ENCODE measurements at regions not wholly inside any gene's neighbourhood (a gene's known extent, or its start where the extent isn't known, plus 50 kb on each side); places are given as distances from the start of the nearest gene placed in this dataset.
"Not testable (repeated sequence)": the region's sequence is repeated elsewhere in the genome, so short reads cannot be mapped to it uniquely, and the experiment has no call there.

- DNase-seq (ENCODE audit: low spot score) = no peak
- Mint-ChIP-seq H3K4me3 (no peak overlapping the region), H3K9me3 (peaks cover 3% of the 10 kb centered on the region), H3K27ac (no peak overlapping the region), H3K36me3 (ENCODE audit: low read depth) (no peaks in the 10 kb centered on the region), H3K4me1 (ENCODE audit: low read depth) (no peaks in the 10 kb centered on the region), H3K27me3 (ENCODE audit: low read depth) (no peaks in the 10 kb centered on the region)
Measured at GRCh38 chr1:60502506-60502905, 428.9 kb upstream of the C1orf87 start.

- not testable (repeated sequence) for H3K27ac Mint-ChIP-seq; H3K9me3 Mint-ChIP-seq; H3K4me1 Mint-ChIP-seq (ENCODE audit: low read depth); DNase-seq (ENCODE audit: low spot score); H3K4me3 Mint-ChIP-seq; H3K27me3 Mint-ChIP-seq (ENCODE audit: low read depth); H3K36me3 Mint-ChIP-seq (ENCODE audit: low read depth)
Measured at GRCh38 chr1:60489916-60490480, 416.4 kb upstream of the C1orf87 start.

GRCh38 chr1:60488847-60489246 lies 415.3 kb upstream of the C1orf87 start:
- Mint-ChIP-seq H3K9me3 (peaks cover 9% of the 10 kb centered on the region), H3K4me1 (ENCODE audit: low read depth) (no peaks in the 10 kb centered on the region), H3K4me3 (no peak overlapping the region), H3K27me3 (ENCODE audit: low read depth) (no peaks in the 10 kb centered on the region), H3K36me3 (ENCODE audit: low read depth) (no peaks in the 10 kb centered on the region), H3K27ac (no peak overlapping the region)
- DNase-seq (ENCODE audit: low spot score) = no peak

GRCh38 chr1:60487565-60488345 lies 414.2 kb upstream of the C1orf87 start:
- no peak overlapping the region for H3K27ac Mint-ChIP-seq
- no peaks in the 10 kb centered on the region for H3K4me1 Mint-ChIP-seq (ENCODE audit: low read depth)
- H3K27me3 Mint-ChIP-seq (ENCODE audit: low read depth) = no peaks in the 10 kb centered on the region
- H3K9me3 Mint-ChIP-seq = peaks cover 9% of the 10 kb centered on the region
- no peaks in the 10 kb centered on the region for H3K36me3 Mint-ChIP-seq (ENCODE audit: low read depth)
- no peak overlapping the region for H3K4me3 Mint-ChIP-seq
- no peak for DNase-seq (ENCODE audit: low spot score)

GRCh38 chr1:60483509-60483908 lies 409.9 kb upstream of the C1orf87 start:
- Mint-ChIP-seq H3K4me1 (ENCODE audit: low read depth) (no peaks in the 10 kb centered on the region), H3K27ac (no peak overlapping the region), H3K27me3 (ENCODE audit: low read depth) (no peaks in the 10 kb centered on the region), H3K4me3 (no peak overlapping the region), H3K9me3 (peaks cover 10% of the 10 kb centered on the region), H3K36me3 (ENCODE audit: low read depth) (no peaks in the 10 kb centered on the region)
- no peak for DNase-seq (ENCODE audit: low spot score)

GRCh38 chr1:60470246-60470645 lies 396.7 kb upstream of the C1orf87 start:
- Mint-ChIP-seq H3K9me3 (peaks cover 3% of the 10 kb centered on the region), H3K27me3 (ENCODE audit: low read depth) (no peaks in the 10 kb centered on the region), H3K4me1 (ENCODE audit: low read depth) (no peaks in the 10 kb centered on the region), H3K36me3 (ENCODE audit: low read depth) (no peaks in the 10 kb centered on the region), H3K4me3 (no peak overlapping the region), H3K27ac (no peak overlapping the region)
- no peak for DNase-seq (ENCODE audit: low spot score)

- Mint-ChIP-seq H3K4me3 (no peak overlapping the region), H3K27me3 (ENCODE audit: low read depth) (no peaks in the 10 kb centered on the region), H3K9me3 (peaks cover 8% of the 10 kb centered on the region), H3K27ac (no peak overlapping the region), H3K4me1 (ENCODE audit: low read depth) (no peaks in the 10 kb centered on the region), H3K36me3 (ENCODE audit: low read depth) (no peaks in the 10 kb centered on the region)
- DNase-seq (ENCODE audit: low spot score) = no peak
Measured at GRCh38 chr1:60463786-60464185, 390.2 kb upstream of the C1orf87 start.

- no peak overlapping the region for H3K4me3 Mint-ChIP-seq
- DNase-seq (ENCODE audit: low spot score) = no peak
- H3K9me3 Mint-ChIP-seq = peaks cover 8% of the 10 kb centered on the region
- H3K27me3 Mint-ChIP-seq (ENCODE audit: low read depth) = no peaks in the 10 kb centered on the region
- no peaks in the 10 kb centered on the region for H3K4me1 Mint-ChIP-seq (ENCODE audit: low read depth)
- H3K27ac Mint-ChIP-seq = no peak overlapping the region
- H3K36me3 Mint-ChIP-seq (ENCODE audit: low read depth) = no peaks in the 10 kb centered on the region
Measured at GRCh38 chr1:60463146-60463545, 389.6 kb upstream of the C1orf87 start.

GRCh38 chr1:60461925-60462595 lies 388.5 kb upstream of the C1orf87 start:
- Mint-ChIP-seq H3K4me1 (ENCODE audit: low read depth) (no peaks in the 10 kb centered on the region), H3K27ac (no peak overlapping the region), H3K4me3 (no peak overlapping the region), H3K36me3 (ENCODE audit: low read depth) (no peaks in the 10 kb centered on the region), H3K27me3 (ENCODE audit: low read depth) (no peaks in the 10 kb centered on the region), H3K9me3 (peaks cover 6% of the 10 kb centered on the region)
- DNase-seq (ENCODE audit: low spot score) = no peak

GRCh38 chr1:60458111-60458510 lies 384.5 kb upstream of the C1orf87 start:
- H3K27ac Mint-ChIP-seq = no peak overlapping the region
- DNase-seq (ENCODE audit: low spot score) = no peak
- no peak overlapping the region for H3K4me3 Mint-ChIP-seq
- peaks cover 6% of the 10 kb centered on the region for H3K9me3 Mint-ChIP-seq
- no peaks in the 10 kb centered on the region for H3K27me3 Mint-ChIP-seq (ENCODE audit: low read depth)
- H3K36me3 Mint-ChIP-seq (ENCODE audit: low read depth) = no peaks in the 10 kb centered on the region
- no peaks in the 10 kb centered on the region for H3K4me1 Mint-ChIP-seq (ENCODE audit: low read depth)

GRCh38 chr1:60449876-60450275 lies 376.3 kb upstream of the C1orf87 start:
- H3K4me3 Mint-ChIP-seq = no peak overlapping the region
- H3K27me3 Mint-ChIP-seq (ENCODE audit: low read depth) = no peaks in the 10 kb centered on the region
- no peaks in the 10 kb centered on the region for H3K9me3 Mint-ChIP-seq
- H3K4me1 Mint-ChIP-seq (ENCODE audit: low read depth) = no peaks in the 10 kb centered on the region
- H3K27ac Mint-ChIP-seq = no peak overlapping the region
- no peak for DNase-seq (ENCODE audit: low spot score)
- no peaks in the 10 kb centered on the region for H3K36me3 Mint-ChIP-seq (ENCODE audit: low read depth)

GRCh38 chr1:60448850-60449249 lies 375.3 kb upstream of the C1orf87 start:
- Mint-ChIP-seq H3K9me3 (no peaks in the 10 kb centered on the region), H3K27me3 (ENCODE audit: low read depth) (no peaks in the 10 kb centered on the region), H3K4me3 (no peak overlapping the region), H3K4me1 (ENCODE audit: low read depth) (no peaks in the 10 kb centered on the region), H3K27ac (no peak overlapping the region), H3K36me3 (ENCODE audit: low read depth) (no peaks in the 10 kb centered on the region)
- DNase-seq (ENCODE audit: low spot score) = no peak

GRCh38 chr1:60444680-60445079 lies 371.1 kb upstream of the C1orf87 start:
- no peaks in the 10 kb centered on the region for H3K27me3 Mint-ChIP-seq (ENCODE audit: low read depth)
- H3K4me1 Mint-ChIP-seq (ENCODE audit: low read depth) = no peaks in the 10 kb centered on the region
- no peak overlapping the region for H3K4me3 Mint-ChIP-seq

GRCh38 chr1:60436186-60436585 lies 362.6 kb upstream of the C1orf87 start:
- no peak for DNase-seq (ENCODE audit: low spot score)
- no peak overlapping the region for H3K4me3 Mint-ChIP-seq
- peaks cover 19% of the 10 kb centered on the region for H3K9me3 Mint-ChIP-seq
- no peaks in the 10 kb centered on the region for H3K36me3 Mint-ChIP-seq (ENCODE audit: low read depth)
- no peaks in the 10 kb centered on the region for H3K4me1 Mint-ChIP-seq (ENCODE audit: low read depth)
- no peaks in the 10 kb centered on the region for H3K27me3 Mint-ChIP-seq (ENCODE audit: low read depth)
- no peak overlapping the region for H3K27ac Mint-ChIP-seq

More at GRCh38 chr1:60444680-60445079, 371.1 kb upstream of the C1orf87 start:
- no peak for DNase-seq (ENCODE audit: low spot score)
- Mint-ChIP-seq H3K36me3 (ENCODE audit: low read depth) (no peaks in the 10 kb centered on the region), H3K27ac (no peak overlapping the region), H3K9me3 (no peaks in the 10 kb centered on the region)

Measured in T-helper 2 cell treated with Interferon-gamma antibody and Interleukin-4, amounts not matched to agents 5 μg/mL and 100 μg/mL, for 36 hours (primary cell).